Muscle of back (tissue), 3 donors: ENCODE measurements at regions not wholly inside any gene's neighbourhood (a gene's known extent, or its start where the extent isn't known, plus 50 kb on each side); places are given as distances from the start of the nearest gene placed in this dataset.
"Not testable (repeated sequence)": the region's sequence is repeated elsewhere in the genome, so short reads cannot be mapped to it uniquely, and the experiment has no call there.

Experiments
- DNase-seq, 3 donors: peaks; one replicate each; pipeline versions ENCODE4 v3.0.0 to v3.0.0-alpha.2; 2013

- no peak for DNase-seq
Observed at GRCh38 chr7:52592698-52593097, 442.7 kb upstream of the POM121L12 start.

GRCh38 chr7:52586704-52587103, 448.7 kb upstream of the POM121L12 start:
- DNase-seq = no peak

GRCh38 chr7:52584041-52584440, 451.4 kb upstream of the POM121L12 start:
- no peak for DNase-seq

- not testable (repeated sequence) for DNase-seq
Observed at GRCh38 chr7:52573141-52573540, 462.3 kb upstream of the POM121L12 start.

- DNase-seq = no peak
Observed at GRCh38 chr7:52571026-52571425, 464.4 kb upstream of the POM121L12 start.

- no peak for DNase-seq
Observed at GRCh38 chr7:52569151-52569550, 466.3 kb upstream of the POM121L12 start.

GRCh38 chr7:52565974-52566373, 469.5 kb upstream of the POM121L12 start:
- no peak for DNase-seq

- DNase-seq = no peak
Observed at GRCh38 chr7:52555805-52556204, 479.6 kb upstream of the POM121L12 start.

- DNase-seq = no peak
Observed at GRCh38 chr7:52547308-52547910, 488.0 kb upstream of the POM121L12 start.

GRCh38 chr7:52541198-52541765, 494.2 kb upstream of the POM121L12 start:
- DNase-seq = not testable (repeated sequence)

GRCh38 chr7:52540041-52540440, 495.4 kb upstream of the POM121L12 start:
- DNase-seq = no peak

- DNase-seq = no peak
Observed at GRCh38 chr7:52539414-52539813, 496.0 kb upstream of the POM121L12 start.

GRCh38 chr7:52537051-52537450, 498.4 kb upstream of the POM121L12 start:
- no peak for DNase-seq

- DNase-seq = no peak
Observed at GRCh38 chr7:52525772-52526341, 509.6 kb upstream of the POM121L12 start.

GRCh38 chr7:52518869-52519268, 516.6 kb upstream of the POM121L12 start:
- DNase-seq = no peak

GRCh38 chr7:52512656-52513055, 522.8 kb upstream of the POM121L12 start:
- no peak for DNase-seq

GRCh38 chr7:52507546-52508255, 527.7 kb upstream of the POM121L12 start:
- no peak for DNase-seq

GRCh38 chr7:52506325-52506724, 529.1 kb upstream of the POM121L12 start:
- peak in 2 of 3 donors; percentile 17 to 26 for DNase-seq

GRCh38 chr7:52504561-52504960, 530.9 kb upstream of the POM121L12 start:
- no peak for DNase-seq

GRCh38 chr7:52502281-52502680, 533.2 kb upstream of the POM121L12 start:
- no peak for DNase-seq

- no peak for DNase-seq
Observed at GRCh38 chr7:52501696-52502095, 533.7 kb upstream of the POM121L12 start.

- peak in 2 of 3 donors; percentile 2 to 32 for DNase-seq
Observed at GRCh38 chr7:52500841-52501240, 534.6 kb upstream of the POM121L12 start.

GRCh38 chr7:52498366-52498765, 537.1 kb upstream of the POM121L12 start:
- DNase-seq = peak; percentile 44 to 80 (median 55)
